Tibial artery (tissue), 4 donors: ENCODE measurements at regions not wholly inside any gene's neighbourhood (a gene's known extent, or its start where the extent isn't known, plus 50 kb on each side); places are given as distances from the start of the nearest gene placed in this dataset.

Source experiments
- DNase-seq, 2 donors: peaks; one replicate each; pipeline ENCODE4 v3.0.0-alpha.2; 2019
- H3K27ac ChIP-seq, 2 donors: fragments of 200-600 bp; sonication (generic) in 1 of 2; 1 replicate in 1 of 2; 2 replicates in 1 of 2; pipeline ENCODE4 v1.5.1; 2018 to 2019; ENCODE audit warnings: mild to moderate bottlenecking in 1 of 2
- H3K27me3 ChIP-seq, 2 donors: fragments of 200-600 bp; sonication (generic) in 1 of 2; one replicate each; pipeline versions ENCODE4 v1.5.1 to v1.6.0; 2016 to 2019
- H3K36me3 ChIP-seq, 3 donors: fragments of 200-600 bp; sonication (generic) in 2 of 3; one replicate each; pipeline ENCODE4 v1.5.1; 2016 to 2019; ENCODE audit warnings: mild to moderate bottlenecking in 2 of 3
- H3K4me1 ChIP-seq, 4 donors: fragments of 200-600 bp; sonication (generic) in 2 of 4; 1 replicate in 3 of 4; 2 replicates in 1 of 4; pipeline ENCODE4 v1.5.1; 2016 to 2019
- H3K4me3 ChIP-seq, 2 donors: fragments of 200-600 bp; sonication (generic) in 1 of 2; 1 replicate in 1 of 2; 2 replicates in 1 of 2; pipeline ENCODE4 v1.5.1; 2018 to 2019; ENCODE audit warnings: mild to moderate bottlenecking in 2 of 2
- H3K9me3 ChIP-seq, 3 donors: fragments of 200-600 bp; sonication (generic) in 1 of 3; one replicate each; pipeline ENCODE4 v1.5.1; 2016 to 2019
- CTCF ChIP-seq, 2 experiments: fragments of 200-600 bp in 1 of 2; fragments of 450-650 bp in 1 of 2; IDR thresholded peaks; one replicate each; pipeline ENCODE4 v1.5.1; 2017 to 2019; ENCODE audit warnings: antibody characterized with exemption in 2 of 2, mild to moderate bottlenecking in 1 of 2, moderate library complexity in 1 of 2
- intact Hi-C: fragments of 100-400 bp; cut with DNase I; formaldehyde crosslinking; loops from one replicate; pipeline ENCODE4 v1.15.0; 2023; ENCODE audit warnings: low total_unique reads

- H3K9me3 ChIP-seq: no peaks in the 10 kb centered on the region
- no peak overlapping the region for H3K4me3 ChIP-seq
- H3K27me3 ChIP-seq: no peaks in the 10 kb centered on the region
- TF ChIP-seq CTCF (IDR thresholded peaks at IDR 0.05): no peak
- DNase-seq: no peak
- no peak overlapping the region for H3K27ac ChIP-seq
- intact Hi-C loops: no loop called here
- H3K36me3 ChIP-seq: no peaks in the 10 kb centered on the region
- no peaks in the 10 kb centered on the region for H3K4me1 ChIP-seq
Measured at GRCh38 chr1:105017587-105017986, 1267.9 kb downstream of the AMY1C start.

GRCh38 chr1:105023719-105024118 lies 1274.0 kb downstream of the AMY1C start:
- DNase-seq: no peak
- no peaks in the 10 kb centered on the region for H3K9me3 ChIP-seq
- intact Hi-C loops: no loop called here
- H3K27ac ChIP-seq: no peak overlapping the region
- H3K4me3 ChIP-seq: no peak overlapping the region
- no peaks in the 10 kb centered on the region for H3K27me3 ChIP-seq
- TF ChIP-seq CTCF (IDR thresholded peaks at IDR 0.05): no peak
- no peaks in the 10 kb centered on the region for H3K4me1 ChIP-seq
- no peaks in the 10 kb centered on the region for H3K36me3 ChIP-seq

GRCh38 chr1:105027838-105028471 lies 1278.3 kb downstream of the AMY1C start:
- no peak for TF ChIP-seq CTCF (IDR thresholded peaks at IDR 0.05)
- intact Hi-C loops: no loop called here
- no peaks in the 10 kb centered on the region for H3K9me3 ChIP-seq
- no peak overlapping the region for H3K27ac ChIP-seq
- no peak overlapping the region for H3K4me3 ChIP-seq
- no peak for DNase-seq
- no peaks in the 10 kb centered on the region for H3K36me3 ChIP-seq
- no peaks in the 10 kb centered on the region for H3K27me3 ChIP-seq
- no peaks in the 10 kb centered on the region for H3K4me1 ChIP-seq

- no peak for TF ChIP-seq CTCF (IDR thresholded peaks at IDR 0.05)
- no peaks in the 10 kb centered on the region for H3K4me1 ChIP-seq
Measured at GRCh38 chr1:105072446-105072845, 1322.7 kb downstream of the AMY1C start.

GRCh38 chr1:105072850-105073249 lies 1323.2 kb downstream of the AMY1C start:
- TF ChIP-seq CTCF (IDR thresholded peaks at IDR 0.05): no peak
- intact Hi-C loops: no loop called here
- no peaks in the 10 kb centered on the region for H3K4me1 ChIP-seq
- H3K4me3 ChIP-seq: no peak overlapping the region
- no peaks in the 10 kb centered on the region for H3K36me3 ChIP-seq
- no peak overlapping the region for H3K27ac ChIP-seq
- H3K27me3 ChIP-seq: no peaks in the 10 kb centered on the region
- DNase-seq: no peak
- no peaks in the 10 kb centered on the region for H3K9me3 ChIP-seq

More at GRCh38 chr1:105072446-105072845, 1322.7 kb downstream of the AMY1C start:
- Histone ChIP-seq H3K9me3 (no peaks in the 10 kb centered on the region), H3K36me3 (no peaks in the 10 kb centered on the region), H3K27me3 (no peaks in the 10 kb centered on the region), H3K4me3 (no peak overlapping the region), H3K27ac (no peak overlapping the region)
- DNase-seq: no peak
- intact Hi-C loops: no loop called here

- intact Hi-C loops: no loop called here
- Histone ChIP-seq H3K36me3 (no peaks in the 10 kb centered on the region), H3K27ac (no peak overlapping the region), H3K27me3 (no peaks in the 10 kb centered on the region), H3K4me3 (no peak overlapping the region), H3K4me1 (no peaks in the 10 kb centered on the region), H3K9me3 (no peaks in the 10 kb centered on the region)
- TF ChIP-seq CTCF (IDR thresholded peaks at IDR 0.05): no peak
- DNase-seq: no peak
Measured at GRCh38 chr1:105073660-105074059, 1324.0 kb downstream of the AMY1C start.
